MCF 10A (cell line): ENCODE measurements at regions not wholly inside any gene's neighbourhood (a gene's known extent, or its start where the extent isn't known, plus 50 kb on each side); places are given as distances from the start of the nearest gene placed in this dataset.

Experiments
- BruUV-seq: library from RNA; stranded (reverse); fragments of 400-500 nt; replicated peaks from 2 replicates; lab custom pipeline; 2021; lab: Mats Ljungman, UMichigan
- CTCF ChIA-PET: fragments of 300-600 bp; sonication (Branson Sonifier 250); formaldehyde crosslinking; extraction: SDS; loops from one replicate; lab custom pipeline; 2021; ENCODE audit warnings: antibody characterized with exemption, inconsistent platforms; lab: Yijun Ruan, JAX
- POLR2A ChIA-PET: fragments of 300-600, 350-650 bp; sonication (Branson Sonifier 250); formaldehyde crosslinking; extraction: SDS; loops from one replicate; lab custom pipeline; 2020; ENCODE audit warnings: antibody characterized with exemption, inconsistent platforms; lab: Yijun Ruan, JAX
- DNase-seq: peaks from one replicate; pipeline ENCODE4 v3.0.0-alpha.2; 2018; ENCODE audit not compliant: unreplicated experiment
- H3K27ac Mint-ChIP-seq: one replicate; pipeline ENCODE4 v1.8.0; 2022; ENCODE audit warnings: mild to moderate bottlenecking, low read depth, mixed read lengths; ENCODE audit not compliant: unreplicated experiment
- H3K27me3 Mint-ChIP-seq: one replicate; pipeline ENCODE4 v1.8.0; 2022; ENCODE audit warnings: mixed read lengths; ENCODE audit not compliant: insufficient read depth, unreplicated experiment
- H3K36me3 Mint-ChIP-seq: one replicate; pipeline ENCODE4 v1.8.0; 2022; ENCODE audit warnings: mild to moderate bottlenecking, moderate library complexity, mixed read lengths; ENCODE audit not compliant: insufficient read depth, unreplicated experiment
- H3K4me1 Mint-ChIP-seq: one replicate; pipeline ENCODE4 v1.8.0; 2022; ENCODE audit warnings: mixed read lengths; ENCODE audit not compliant: insufficient read depth, unreplicated experiment
- H3K4me3 Mint-ChIP-seq: one replicate; pipeline ENCODE4 v1.8.0; 2022; ENCODE audit warnings: mild to moderate bottlenecking, moderate library complexity, mixed read lengths; ENCODE audit not compliant: unreplicated experiment
- H3K9me3 Mint-ChIP-seq: one replicate; pipeline ENCODE4 v1.8.0; 2022; ENCODE audit warnings: mixed read lengths; ENCODE audit not compliant: unreplicated experiment
- intact Hi-C: fragments of 100-400 bp; cut with micrococcal nuclease; formaldehyde crosslinking; loops from 2 replicates; pipeline ENCODE4 v1.14.1; 2022
- TF ChIP-seq, protein P1 (sequence below): fragments of 200-600 bp; IDR thresholded peaks from one replicate; pipeline ENCODE4 v1.8.0; 2022; ENCODE audit warnings: antibody characterized with exemption, mild to moderate bottlenecking; ENCODE audit not compliant: unreplicated experiment

DNA sequence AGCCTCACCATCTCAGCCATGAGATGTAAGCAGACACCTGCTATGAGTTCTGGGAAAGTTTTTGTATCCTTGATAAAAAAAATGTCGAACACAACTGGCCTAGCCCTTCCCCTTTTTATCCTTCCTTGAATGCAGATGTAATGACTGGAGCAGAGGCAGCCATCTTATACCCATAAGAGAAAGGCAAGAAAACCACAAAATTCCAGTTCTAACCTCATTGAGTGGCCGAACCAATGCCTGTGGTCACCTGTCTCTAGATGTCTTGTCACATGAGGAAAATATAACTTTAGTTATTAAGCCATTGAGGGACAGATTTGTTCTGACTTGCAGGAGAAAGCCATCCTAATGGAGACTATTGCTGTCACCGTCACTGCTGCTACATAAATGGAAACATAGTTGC lies 80.4 kb upstream of the SLC6A6 start:
- no TSS peak for BruUV-seq
- no peak overlapping the region for H3K4me3 Mint-ChIP-seq
- CTCF ChIA-PET: no interaction called here
- H3K27ac Mint-ChIP-seq: no peak overlapping the region
- peaks cover 7% of the 10 kb centered on the region for H3K36me3 Mint-ChIP-seq
- DNase-seq: no peak
- intact Hi-C loops: no loop called here
- no peaks in the 10 kb centered on the region for H3K27me3 Mint-ChIP-seq
- peaks cover 7% of the 10 kb centered on the region for H3K9me3 Mint-ChIP-seq
- no peaks in the 10 kb centered on the region for H3K4me1 Mint-ChIP-seq
- POLR2A ChIA-PET: no interaction called here
- TF ChIP-seq, protein P1, sequence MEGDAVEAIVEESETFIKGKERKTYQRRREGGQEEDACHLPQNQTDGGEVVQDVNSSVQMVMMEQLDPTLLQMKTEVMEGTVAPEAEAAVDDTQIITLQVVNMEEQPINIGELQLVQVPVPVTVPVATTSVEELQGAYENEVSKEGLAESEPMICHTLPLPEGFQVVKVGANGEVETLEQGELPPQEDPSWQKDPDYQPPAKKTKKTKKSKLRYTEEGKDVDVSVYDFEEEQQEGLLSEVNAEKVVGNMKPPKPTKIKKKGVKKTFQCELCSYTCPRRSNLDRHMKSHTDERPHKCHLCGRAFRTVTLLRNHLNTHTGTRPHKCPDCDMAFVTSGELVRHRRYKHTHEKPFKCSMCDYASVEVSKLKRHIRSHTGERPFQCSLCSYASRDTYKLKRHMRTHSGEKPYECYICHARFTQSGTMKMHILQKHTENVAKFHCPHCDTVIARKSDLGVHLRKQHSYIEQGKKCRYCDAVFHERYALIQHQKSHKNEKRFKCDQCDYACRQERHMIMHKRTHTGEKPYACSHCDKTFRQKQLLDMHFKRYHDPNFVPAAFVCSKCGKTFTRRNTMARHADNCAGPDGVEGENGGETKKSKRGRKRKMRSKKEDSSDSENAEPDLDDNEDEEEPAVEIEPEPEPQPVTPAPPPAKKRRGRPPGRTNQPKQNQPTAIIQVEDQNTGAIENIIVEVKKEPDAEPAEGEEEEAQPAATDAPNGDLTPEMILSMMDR: no peak

DNA sequence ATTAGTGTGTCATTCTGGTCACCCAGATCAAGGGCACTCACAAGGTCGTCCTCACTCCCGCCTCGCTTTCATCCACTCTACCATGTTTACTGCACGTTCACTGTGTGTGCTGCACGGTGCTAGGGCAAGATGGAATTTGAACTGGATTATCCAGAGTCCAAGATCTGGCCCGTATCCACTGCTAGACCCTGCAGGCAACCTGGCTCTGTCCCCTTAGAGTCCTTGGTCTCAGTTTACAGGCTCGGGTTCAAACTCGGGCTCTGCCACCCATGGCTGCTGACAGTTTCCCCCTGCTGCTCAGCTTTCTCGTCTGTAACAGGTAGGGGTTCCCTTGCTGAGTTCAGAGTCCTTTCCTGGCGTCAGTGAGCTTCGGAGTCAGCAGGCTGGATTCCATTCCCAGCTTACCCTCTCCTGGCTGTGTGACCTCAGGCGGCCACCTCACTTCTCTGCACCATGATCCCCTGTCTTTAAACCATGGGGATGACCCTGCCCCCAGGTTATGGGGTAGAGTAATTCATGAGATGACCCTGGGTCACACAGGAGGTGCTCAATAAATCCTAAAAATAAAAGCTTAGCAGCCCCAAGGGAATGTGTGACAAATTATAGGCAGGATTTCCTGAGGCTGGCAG lies 79.6 kb upstream of the SLC6A6 start:
- Mint-ChIP-seq H3K36me3 (peaks cover 7% of the 10 kb centered on the region), H3K4me1 (no peaks in the 10 kb centered on the region), H3K27ac (no peak overlapping the region), H3K9me3 (peaks cover 7% of the 10 kb centered on the region), H3K27me3 (no peaks in the 10 kb centered on the region), H3K4me3 (no peak overlapping the region)
- TF ChIP-seq, protein P1: no peak
- DNase-seq: no peak
- BruUV-seq: no TSS peak
- POLR2A ChIA-PET: no interaction called here
- intact Hi-C loops: no loop called here
- CTCF ChIA-PET: interaction anchor here (1.0 kb wide), 1 partner anchor 28 kb away, joined by 5 read pairs; no protein-coding TSS in a partner anchor

DNA sequence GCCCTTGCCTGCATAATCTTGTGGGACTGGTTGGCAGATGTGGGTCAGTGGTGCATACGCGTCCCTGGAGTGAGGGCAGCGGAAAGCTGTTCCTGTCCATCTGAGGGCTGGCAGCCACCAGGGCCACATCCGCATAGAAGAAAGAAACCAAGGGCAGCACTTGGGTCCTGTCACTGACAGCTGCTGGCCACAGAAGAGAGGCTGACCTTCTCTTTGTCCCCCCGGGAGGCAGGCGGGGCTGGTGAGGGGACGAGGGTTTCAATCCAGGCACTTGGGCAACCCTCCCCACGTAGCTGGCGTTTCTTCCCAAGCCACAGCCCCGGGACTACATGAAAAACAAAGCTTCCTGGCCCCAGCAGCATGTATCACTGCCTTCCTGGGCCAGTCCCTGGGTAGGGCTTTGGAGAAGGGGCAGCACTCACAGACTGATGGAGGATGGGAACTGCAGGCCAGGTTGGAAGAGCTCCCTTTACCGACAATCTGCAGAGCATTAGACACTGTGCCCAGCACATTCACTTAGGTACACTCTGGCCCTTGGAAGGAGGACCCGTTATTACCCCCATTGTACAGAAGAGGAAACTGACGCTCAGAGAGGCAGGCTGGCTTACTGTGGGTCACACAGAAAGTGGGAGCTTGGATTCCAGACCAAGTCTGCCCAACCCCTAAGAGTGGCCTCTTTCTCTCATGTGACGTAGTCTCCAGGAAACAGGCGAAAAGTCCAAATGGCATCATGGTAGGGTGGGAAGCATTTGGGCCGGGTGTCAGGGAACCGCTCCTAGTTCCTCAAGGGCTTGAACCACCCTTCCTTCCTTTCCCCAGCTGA lies 78.8 kb upstream of the SLC6A6 start:
- Mint-ChIP-seq H3K9me3 (peaks cover 12% of the 10 kb centered on the region), H3K4me3 (no peak overlapping the region), H3K27ac (no peak overlapping the region), H3K36me3 (peaks cover 7% of the 10 kb centered on the region), H3K4me1 (no peaks in the 10 kb centered on the region), H3K27me3 (no peaks in the 10 kb centered on the region)
- no TSS peak for BruUV-seq
- intact Hi-C loops: no loop called here
- POLR2A ChIA-PET: no interaction called here
- TF ChIP-seq, protein P1: no peak
- CTCF ChIA-PET: interaction anchor here (1.0 kb wide), 1 partner anchor 27 kb away, joined by 5 read pairs; no protein-coding TSS in a partner anchor
- DNase-seq: no peak

DNA sequence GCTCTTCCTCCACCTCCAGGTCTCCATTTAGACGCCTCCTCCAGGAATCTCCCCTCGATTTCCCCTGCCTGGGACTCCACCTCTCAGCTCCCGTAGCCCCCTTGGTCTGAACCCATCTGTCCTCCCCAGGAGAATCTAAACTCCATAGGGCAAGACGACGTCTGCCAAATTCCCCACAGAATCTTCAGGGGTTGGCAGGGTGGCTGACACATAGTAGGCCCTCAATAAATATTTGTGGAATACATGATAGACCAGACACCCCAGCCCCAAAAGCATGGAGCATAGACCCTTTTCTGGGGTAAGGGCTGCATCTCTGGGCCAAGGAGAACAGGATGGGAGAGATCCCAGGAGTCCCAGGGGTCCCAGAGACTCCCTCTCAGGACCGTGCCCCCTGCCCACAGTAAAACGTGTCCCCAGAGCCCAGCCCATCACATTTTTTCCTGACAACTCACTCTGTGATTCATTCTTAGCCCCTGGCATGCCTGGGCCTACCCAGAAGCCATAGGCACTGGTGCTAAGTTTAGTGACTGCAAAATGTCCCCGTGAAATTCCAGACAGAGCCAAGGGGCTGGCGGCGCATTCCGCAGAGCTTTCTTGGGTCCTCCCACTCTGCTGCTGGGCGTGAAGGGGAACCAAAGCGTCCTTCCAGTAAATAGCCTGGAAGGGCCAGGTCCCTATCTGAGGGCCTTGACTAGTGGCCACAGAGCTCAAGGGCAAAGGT lies 78.0 kb upstream of the SLC6A6 start:
- Mint-ChIP-seq H3K27me3 (no peaks in the 10 kb centered on the region), H3K4me3 (no peak overlapping the region), H3K27ac (no peak overlapping the region), H3K36me3 (peaks cover 7% of the 10 kb centered on the region), H3K9me3 (peaks cover 13% of the 10 kb centered on the region), H3K4me1 (no peaks in the 10 kb centered on the region)
- ChIA-PET POLR2A (no interaction called here), CTCF (no interaction called here)
- TF ChIP-seq, protein P1: no peak
- BruUV-seq: no TSS peak
- intact Hi-C loops: no loop called here
- no peak for DNase-seq
